ENCODE measurements at regions not wholly inside any gene's neighbourhood (a gene's known extent, or its start where the extent isn't known, plus 50 kb on each side); places are given as distances from the start of the nearest gene placed in this dataset.
"Not testable (repeated sequence)": the region's sequence is repeated elsewhere in the genome, so short reads cannot be mapped to it uniquely, and the experiment has no call there.

- no peak for TF ChIP-seq CTCF (IDR thresholded peaks at IDR 0.05; ENCODE audit: borderline replicate concordance, extremely low read depth, insufficient read depth)
- no peaks in the 10 kb centered on the region for H3K27me3 ChIP-seq (ENCODE audit: control insufficient read depth, insufficient read depth, low read length)
- peaks cover 0 to 2% (median 0%) of the 10 kb centered on the region in 3 donors for H3K9me3 ChIP-seq (ENCODE audit: control insufficient read depth in 2 of 3, insufficient read depth in 1 of 3, low read length in 3 of 3)
- no peak overlapping the region for H3K9ac ChIP-seq (ENCODE audit: low read length in 3 of 3)
- DNase-seq (no peak), FAIRE-seq (no peak)
- H3K4me3 ChIP-seq (ENCODE audit: low read length in 3 of 3), result no peak overlapping the region
- intact Hi-C loops (cut with DNase I), result no loop called here
- no peaks in the 10 kb centered on the region for H3K4me1 ChIP-seq (ENCODE audit: control insufficient read depth in 2 of 3, insufficient read depth in 2 of 3, low read depth in 1 of 3, low read length in 3 of 3)
- no peaks in the 10 kb centered on the region for H3K36me3 ChIP-seq (ENCODE audit: control insufficient read depth in 2 of 3, insufficient read depth in 3 of 3, low read length in 3 of 3)
- no peak overlapping the region for H3K27ac ChIP-seq (ENCODE audit: low read depth in 2 of 2, low read length in 2 of 2)
Observed at GRCh38 chr18:8882632-8883408, 177.5 kb downstream of the MTCL1 start.

- Histone ChIP-seq H3K9ac (ENCODE audit: low read length in 3 of 3) (no peak overlapping the region), H3K4me3 (ENCODE audit: low read length in 3 of 3) (no peak overlapping the region), H3K27ac (ENCODE audit: low read depth in 2 of 2, low read length in 2 of 2) (no peak overlapping the region), H3K4me1 (ENCODE audit: control insufficient read depth in 2 of 3, insufficient read depth in 2 of 3, low read depth in 1 of 3, low read length in 3 of 3) (no peaks in the 10 kb centered on the region), H3K27me3 (ENCODE audit: control insufficient read depth, insufficient read depth, low read length) (no peaks in the 10 kb centered on the region), H3K9me3 (ENCODE audit: control insufficient read depth in 2 of 3, insufficient read depth in 1 of 3, low read length in 3 of 3) (peaks cover 0 to 2% (median 0%) of the 10 kb centered on the region in 3 donors), H3K36me3 (ENCODE audit: control insufficient read depth in 2 of 3, insufficient read depth in 3 of 3, low read length in 3 of 3) (no peaks in the 10 kb centered on the region)
- no peak for DNase-seq
- intact Hi-C loops (cut with DNase I), result no loop called here
- no peak for FAIRE-seq
- TF ChIP-seq CTCF (IDR thresholded peaks at IDR 0.05; ENCODE audit: borderline replicate concordance, extremely low read depth, insufficient read depth), result no peak
Observed at GRCh38 chr18:8883409-8883668, 178.0 kb downstream of the MTCL1 start.

GRCh38 chr18:8887877-8888276 lies 182.5 kb downstream of the MTCL1 start:
- H3K4me3 ChIP-seq (ENCODE audit: low read length in 3 of 3); H3K9me3 ChIP-seq (ENCODE audit: control insufficient read depth in 2 of 3, insufficient read depth in 1 of 3, low read length in 3 of 3); intact Hi-C loops (cut with DNase I); FAIRE-seq; H3K27ac ChIP-seq (ENCODE audit: low read depth in 2 of 2, low read length in 2 of 2); H3K36me3 ChIP-seq (ENCODE audit: control insufficient read depth in 2 of 3, insufficient read depth in 3 of 3, low read length in 3 of 3); H3K27me3 ChIP-seq (ENCODE audit: control insufficient read depth, insufficient read depth, low read length); H3K9ac ChIP-seq (ENCODE audit: low read length in 3 of 3); DNase-seq; H3K4me1 ChIP-seq (ENCODE audit: control insufficient read depth in 2 of 3, insufficient read depth in 2 of 3, low read depth in 1 of 3, low read length in 3 of 3): not testable (repeated sequence)

- Histone ChIP-seq H3K9ac (ENCODE audit: low read length in 3 of 3) (no peak overlapping the region), H3K36me3 (ENCODE audit: control insufficient read depth in 2 of 3, insufficient read depth in 3 of 3, low read length in 3 of 3) (no peaks in the 10 kb centered on the region)
Observed at GRCh38 chr18:8889489-8889888, 184.1 kb downstream of the MTCL1 start.

GRCh38 chr18:8890503-8890902 lies 185.1 kb downstream of the MTCL1 start:
- peak overlapping the region in 1 of 3 donors; percentile 30 for H3K9ac ChIP-seq (ENCODE audit: low read length in 3 of 3)
- H3K4me1 ChIP-seq (ENCODE audit: control insufficient read depth in 2 of 3, insufficient read depth in 2 of 3, low read depth in 1 of 3, low read length in 3 of 3); H3K9me3 ChIP-seq (ENCODE audit: control insufficient read depth in 2 of 3, insufficient read depth in 1 of 3, low read length in 3 of 3); intact Hi-C loops (cut with DNase I); FAIRE-seq; H3K4me3 ChIP-seq (ENCODE audit: low read length in 3 of 3); H3K27me3 ChIP-seq (ENCODE audit: control insufficient read depth, insufficient read depth, low read length); H3K27ac ChIP-seq (ENCODE audit: low read depth in 2 of 2, low read length in 2 of 2); H3K36me3 ChIP-seq (ENCODE audit: control insufficient read depth in 2 of 3, insufficient read depth in 3 of 3, low read length in 3 of 3): not testable (repeated sequence)
- peak in 1 of 5 donors; percentile 30 for DNase-seq

More at GRCh38 chr18:8889489-8889888, 184.1 kb downstream of the MTCL1 start:
- H3K9me3 ChIP-seq (ENCODE audit: control insufficient read depth in 2 of 3, insufficient read depth in 1 of 3, low read length in 3 of 3), result no peaks in the 10 kb centered on the region
- intact Hi-C loops (cut with DNase I), result no loop called here
- DNase-seq, result no peak
- H3K27ac ChIP-seq (ENCODE audit: low read depth in 2 of 2, low read length in 2 of 2), result no peak overlapping the region
- peaks cover 3 to 6% (median 3%) of the 10 kb centered on the region in 3 donors for H3K4me1 ChIP-seq (ENCODE audit: control insufficient read depth in 2 of 3, insufficient read depth in 2 of 3, low read depth in 1 of 3, low read length in 3 of 3)
- H3K27me3 ChIP-seq (ENCODE audit: control insufficient read depth, insufficient read depth, low read length), result no peaks in the 10 kb centered on the region
- no peak for FAIRE-seq
- TF ChIP-seq CTCF (IDR thresholded peaks at IDR 0.05; ENCODE audit: borderline replicate concordance, extremely low read depth, insufficient read depth), result no peak
- no peak overlapping the region for H3K4me3 ChIP-seq (ENCODE audit: low read length in 3 of 3)
